ENCODE measurements at regions not wholly inside any gene's neighbourhood (a gene's known extent, or its start where the extent isn't known, plus 50 kb on each side); places are given as distances from the start of the nearest gene placed in this dataset.

DNA sequence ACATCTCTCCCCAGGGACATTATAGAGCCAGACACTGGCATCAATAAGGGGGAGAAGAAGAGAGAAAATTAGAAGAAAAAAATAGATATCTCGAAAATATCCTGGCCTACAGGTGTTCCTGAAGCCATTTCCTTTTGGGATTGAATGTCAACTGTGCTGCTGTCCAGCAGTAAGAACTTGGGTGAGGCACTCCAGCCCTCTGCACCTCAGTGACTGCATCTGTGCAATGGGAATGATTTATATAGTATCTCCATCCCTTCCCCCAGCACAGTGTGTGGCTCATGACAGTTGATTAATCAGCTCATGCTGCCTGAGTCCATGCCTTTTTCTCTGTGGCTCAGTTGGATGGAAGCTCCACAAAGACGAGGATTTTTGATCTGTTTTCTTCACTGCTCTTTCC lies 74.1 kb upstream of the TINAGL1 start:
- H3K9me3 ChIP-seq (ENCODE audit: insufficient read depth, low read depth, low read length), result no peaks in the 10 kb centered on the region
- no peaks in the 10 kb centered on the region for H3K79me2 ChIP-seq (ENCODE audit: insufficient read depth, low read length)
- H3K4me3 Mint-ChIP-seq (ENCODE audit: unreplicated experiment), result no peak overlapping the region
- H3K36me3 Mint-ChIP-seq (ENCODE audit: low read depth, unreplicated experiment), result no peaks in the 10 kb centered on the region
- H3K4me1 ChIP-seq (ENCODE audit: insufficient read depth, low read length), result peaks cover 10% of the 10 kb centered on the region
- peaks cover 44% of the 10 kb centered on the region for H3K27me3 ChIP-seq (ENCODE audit: insufficient read depth, low read length)
- H3K4me1 Mint-ChIP-seq (ENCODE audit: low read depth, unreplicated experiment), result peaks cover 10% of the 10 kb centered on the region
- no peaks in the 10 kb centered on the region for H3K36me3 ChIP-seq (ENCODE audit: insufficient read depth, low read length)
- DNase-seq (ENCODE audit: low read depth) (no peak), FAIRE-seq (no peak)
- H2AFZ ChIP-seq (ENCODE audit: low read depth, low read length), result no peak overlapping the region
- TF ChIP-seq, protein P1, sequence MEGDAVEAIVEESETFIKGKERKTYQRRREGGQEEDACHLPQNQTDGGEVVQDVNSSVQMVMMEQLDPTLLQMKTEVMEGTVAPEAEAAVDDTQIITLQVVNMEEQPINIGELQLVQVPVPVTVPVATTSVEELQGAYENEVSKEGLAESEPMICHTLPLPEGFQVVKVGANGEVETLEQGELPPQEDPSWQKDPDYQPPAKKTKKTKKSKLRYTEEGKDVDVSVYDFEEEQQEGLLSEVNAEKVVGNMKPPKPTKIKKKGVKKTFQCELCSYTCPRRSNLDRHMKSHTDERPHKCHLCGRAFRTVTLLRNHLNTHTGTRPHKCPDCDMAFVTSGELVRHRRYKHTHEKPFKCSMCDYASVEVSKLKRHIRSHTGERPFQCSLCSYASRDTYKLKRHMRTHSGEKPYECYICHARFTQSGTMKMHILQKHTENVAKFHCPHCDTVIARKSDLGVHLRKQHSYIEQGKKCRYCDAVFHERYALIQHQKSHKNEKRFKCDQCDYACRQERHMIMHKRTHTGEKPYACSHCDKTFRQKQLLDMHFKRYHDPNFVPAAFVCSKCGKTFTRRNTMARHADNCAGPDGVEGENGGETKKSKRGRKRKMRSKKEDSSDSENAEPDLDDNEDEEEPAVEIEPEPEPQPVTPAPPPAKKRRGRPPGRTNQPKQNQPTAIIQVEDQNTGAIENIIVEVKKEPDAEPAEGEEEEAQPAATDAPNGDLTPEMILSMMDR (IDR thresholded peaks at IDR 0.05; ENCODE audit: insufficient read depth, low read depth, low read length), result no peak
- TF ChIP-seq EZH2 (IDR thresholded peaks at IDR 0.05; ENCODE audit: insufficient read depth, low read length), result no peak
- no peaks in the 10 kb centered on the region for H4K20me1 ChIP-seq (ENCODE audit: insufficient read depth, low read length)
- no peak overlapping the region for H3K9ac ChIP-seq (ENCODE audit: low read length)
- H3K4me3 ChIP-seq (ENCODE audit: insufficient read depth, low read depth, low read length), result no peak overlapping the region
- peaks cover 39% of the 10 kb centered on the region for H3K27me3 Mint-ChIP-seq (ENCODE audit: low read depth, unreplicated experiment)
- no peaks in the 10 kb centered on the region for H3K9me3 Mint-ChIP-seq (ENCODE audit: unreplicated experiment)
- no peak overlapping the region for H3K4me2 ChIP-seq (ENCODE audit: low read length)
- H3K27ac ChIP-seq (ENCODE audit: low read depth, low read length), result no peak overlapping the region
- peak overlapping the region; percentile 7 for H3K27ac Mint-ChIP-seq (ENCODE audit: unreplicated experiment)

DNA sequence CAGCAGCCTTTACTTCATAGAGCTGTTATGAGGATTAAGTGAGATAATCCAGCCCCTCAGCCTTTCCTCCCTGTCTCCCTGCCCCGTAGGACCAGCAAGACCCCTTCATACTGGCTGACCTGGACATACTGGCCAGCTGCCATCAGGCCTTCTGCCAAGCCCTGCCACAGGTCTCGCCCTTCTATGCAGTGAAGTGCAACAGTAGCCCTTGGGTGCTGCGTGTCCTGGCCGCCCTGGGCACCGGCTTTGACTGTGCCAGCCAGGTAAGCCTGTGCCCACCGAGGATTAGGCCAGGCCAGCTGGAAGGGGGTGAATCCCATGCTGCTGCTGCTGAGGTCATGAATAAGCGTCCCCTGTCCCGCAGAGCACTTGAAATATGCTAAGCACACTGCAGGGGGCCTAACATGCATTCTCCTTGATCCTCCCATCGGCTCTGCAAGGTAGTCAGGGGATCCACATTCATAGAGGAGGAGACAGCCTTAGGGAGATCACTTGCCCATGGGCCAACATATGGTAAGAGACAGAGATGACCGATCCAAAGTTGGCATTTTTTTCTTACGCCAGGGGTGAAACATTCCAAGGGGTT lies 73.3 kb upstream of the TINAGL1 start:
- TF ChIP-seq, protein P1 (IDR thresholded peaks at IDR 0.05; ENCODE audit: insufficient read depth, low read depth, low read length), result no peak
- no peak for TF ChIP-seq EZH2 (IDR thresholded peaks at IDR 0.05; ENCODE audit: insufficient read depth, low read length)
- Histone ChIP-seq H3K27me3 (ENCODE audit: insufficient read depth, low read length) (peaks cover 45% of the 10 kb centered on the region), H3K9me3 (ENCODE audit: insufficient read depth, low read depth, low read length) (no peaks in the 10 kb centered on the region), H2AFZ (ENCODE audit: low read depth, low read length) (no peak overlapping the region), H3K4me1 (ENCODE audit: insufficient read depth, low read length) (peaks cover 10% of the 10 kb centered on the region), H3K36me3 (ENCODE audit: insufficient read depth, low read length) (no peaks in the 10 kb centered on the region), H4K20me1 (ENCODE audit: insufficient read depth, low read length) (no peaks in the 10 kb centered on the region), H3K27ac (ENCODE audit: low read depth, low read length) (no peak overlapping the region), H3K4me3 (ENCODE audit: insufficient read depth, low read depth, low read length) (no peak overlapping the region), H3K9ac (ENCODE audit: low read length) (no peak overlapping the region), H3K79me2 (ENCODE audit: insufficient read depth, low read length) (no peaks in the 10 kb centered on the region), H3K4me2 (ENCODE audit: low read length) (no peak overlapping the region)
- Mint-ChIP-seq H3K4me1 (ENCODE audit: low read depth, unreplicated experiment) (peaks cover 10% of the 10 kb centered on the region), H3K4me3 (ENCODE audit: unreplicated experiment) (no peak overlapping the region), H3K36me3 (ENCODE audit: low read depth, unreplicated experiment) (no peaks in the 10 kb centered on the region), H3K27ac (ENCODE audit: unreplicated experiment) (no peak overlapping the region), H3K27me3 (ENCODE audit: low read depth, unreplicated experiment) (peaks cover 39% of the 10 kb centered on the region), H3K9me3 (ENCODE audit: unreplicated experiment) (no peaks in the 10 kb centered on the region)
- DNase-seq (ENCODE audit: low read depth) (no peak), FAIRE-seq (no peak)

DNA sequence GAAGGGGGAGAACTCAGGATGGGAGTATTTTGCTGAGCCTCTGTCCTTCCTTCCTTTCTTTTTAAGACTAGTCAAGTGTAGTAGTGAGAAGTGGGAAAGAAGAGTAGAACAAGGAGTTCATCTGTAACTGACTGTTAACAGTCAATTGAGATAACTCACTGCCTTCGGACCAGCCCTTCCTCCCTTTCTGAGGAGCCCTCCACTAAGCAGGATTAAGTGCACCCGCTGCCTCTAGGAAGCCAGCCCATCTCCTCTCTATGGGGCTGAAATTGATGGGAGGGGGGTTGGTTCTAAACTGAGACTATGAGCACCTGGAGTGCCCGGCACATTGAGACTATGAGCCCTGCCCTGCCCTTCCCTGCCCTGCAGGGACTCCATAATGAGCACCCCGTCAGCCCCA lies 72.7 kb upstream of the TINAGL1 start:
- no peak overlapping the region for H3K27ac ChIP-seq (ENCODE audit: low read depth, low read length)

More for the DNA sequence above, 72.7 kb upstream of the TINAGL1 start:
- H2AFZ ChIP-seq (ENCODE audit: low read depth, low read length), result no peak overlapping the region
- H3K4me3 Mint-ChIP-seq (ENCODE audit: unreplicated experiment), result no peak overlapping the region
- H3K9me3 ChIP-seq (ENCODE audit: insufficient read depth, low read depth, low read length), result no peaks in the 10 kb centered on the region
- DNase-seq (ENCODE audit: low read depth), result no peak
- peaks cover 10% of the 10 kb centered on the region for H3K4me1 Mint-ChIP-seq (ENCODE audit: low read depth, unreplicated experiment)
- H3K36me3 ChIP-seq (ENCODE audit: insufficient read depth, low read length), result no peaks in the 10 kb centered on the region
- peaks cover 39% of the 10 kb centered on the region for H3K27me3 Mint-ChIP-seq (ENCODE audit: low read depth, unreplicated experiment)
- H3K36me3 Mint-ChIP-seq (ENCODE audit: low read depth, unreplicated experiment), result no peaks in the 10 kb centered on the region
- H3K79me2 ChIP-seq (ENCODE audit: insufficient read depth, low read length), result no peaks in the 10 kb centered on the region
- H3K9ac ChIP-seq (ENCODE audit: low read length), result no peak overlapping the region
- no peaks in the 10 kb centered on the region for H4K20me1 ChIP-seq (ENCODE audit: insufficient read depth, low read length)
- no peak overlapping the region for H3K4me3 ChIP-seq (ENCODE audit: insufficient read depth, low read depth, low read length)
- H3K27ac Mint-ChIP-seq (ENCODE audit: unreplicated experiment), result no peak overlapping the region
- H3K9me3 Mint-ChIP-seq (ENCODE audit: unreplicated experiment), result no peaks in the 10 kb centered on the region
- peaks cover 45% of the 10 kb centered on the region for H3K27me3 ChIP-seq (ENCODE audit: insufficient read depth, low read length)
- H3K4me1 ChIP-seq (ENCODE audit: insufficient read depth, low read length), result peaks cover 10% of the 10 kb centered on the region
- H3K4me2 ChIP-seq (ENCODE audit: low read length), result no peak overlapping the region
- FAIRE-seq, result no peak
- TF ChIP-seq EZH2 (IDR thresholded peaks at IDR 0.05; ENCODE audit: insufficient read depth, low read length), result no peak
- TF ChIP-seq, protein P1 (IDR thresholded peaks at IDR 0.05; ENCODE audit: insufficient read depth, low read depth, low read length), result no peak
